ENCODE measurements at regions not wholly inside any gene's neighbourhood (a gene's known extent, or its start where the extent isn't known, plus 50 kb on each side); places are given as distances from the start of the nearest gene placed in this dataset.

DNA sequence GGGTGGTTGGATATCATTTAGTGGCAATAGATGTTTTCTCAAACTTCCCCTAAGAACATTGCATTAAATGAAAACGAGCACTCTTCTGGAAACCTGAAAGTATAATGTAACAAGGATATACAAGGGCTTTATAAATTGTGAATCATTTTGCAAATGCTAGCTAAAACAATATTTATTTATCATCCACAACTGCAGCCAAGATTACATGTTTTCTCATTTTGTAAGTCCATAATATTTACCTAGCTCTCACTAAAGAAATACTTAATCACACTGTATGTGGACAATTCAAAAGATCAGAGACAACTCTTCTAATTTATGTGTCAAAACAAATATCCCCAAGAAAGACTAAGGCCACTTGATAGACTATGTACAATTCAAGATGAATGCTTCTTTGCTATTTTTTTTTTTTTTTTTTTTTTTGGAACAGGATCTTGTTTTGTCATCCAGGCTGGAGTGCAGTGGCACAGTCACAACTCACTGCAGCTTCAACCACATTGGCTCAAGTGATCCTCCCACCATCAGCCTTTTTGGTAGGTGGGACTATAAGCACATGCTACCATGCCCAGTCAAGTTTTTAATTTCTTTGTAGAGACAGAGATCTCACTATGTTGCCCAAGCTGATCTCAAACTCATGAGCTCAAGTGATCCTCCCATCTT, 427.7 kb upstream of the THBS1 start:
- no peak for DNase-seq (ENCODE audit: low spot score)

DNA sequence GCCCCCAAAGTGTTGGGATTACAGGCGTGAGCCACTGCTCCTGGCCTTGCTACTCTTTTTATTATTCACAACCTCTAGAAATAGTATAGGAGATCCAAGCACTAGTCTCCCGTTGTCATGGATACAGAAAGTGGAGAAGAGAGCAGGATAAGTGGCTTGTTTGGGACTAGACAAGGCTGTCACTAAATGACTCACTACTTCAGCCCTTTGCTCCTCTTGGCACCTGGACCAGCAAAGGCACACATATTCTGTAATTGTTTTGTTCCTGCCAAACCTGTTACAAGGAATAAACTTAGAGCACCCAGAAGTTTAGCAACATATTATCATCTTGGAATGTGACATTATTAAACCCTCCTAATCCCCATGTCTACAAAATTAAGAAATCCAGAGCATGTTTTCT, 427.2 kb upstream of the THBS1 start:
- no peak for DNase-seq (ENCODE audit: low spot score)

DNA sequence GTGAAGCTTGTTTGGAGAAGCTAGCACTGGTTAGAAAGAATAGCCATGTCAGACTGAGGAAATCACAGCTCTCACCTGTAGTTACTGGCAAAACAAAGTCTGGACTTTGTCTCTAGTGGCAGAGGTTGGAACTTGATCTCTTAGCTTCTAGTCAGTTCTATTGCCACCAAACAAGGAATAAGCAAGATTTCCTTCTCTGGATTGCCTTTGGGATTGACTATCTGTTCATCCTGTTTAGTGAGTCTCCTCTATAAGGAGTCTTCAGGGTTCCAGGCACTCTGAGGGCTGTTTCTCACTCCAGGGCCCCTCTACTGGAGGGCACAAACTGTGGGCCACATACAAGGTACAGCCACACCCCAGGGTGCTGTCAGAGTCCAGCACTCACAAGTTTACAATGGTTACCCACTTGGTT, 426.6 kb upstream of the THBS1 start:
- DNase-seq (ENCODE audit: low spot score) = no peak

DNA sequence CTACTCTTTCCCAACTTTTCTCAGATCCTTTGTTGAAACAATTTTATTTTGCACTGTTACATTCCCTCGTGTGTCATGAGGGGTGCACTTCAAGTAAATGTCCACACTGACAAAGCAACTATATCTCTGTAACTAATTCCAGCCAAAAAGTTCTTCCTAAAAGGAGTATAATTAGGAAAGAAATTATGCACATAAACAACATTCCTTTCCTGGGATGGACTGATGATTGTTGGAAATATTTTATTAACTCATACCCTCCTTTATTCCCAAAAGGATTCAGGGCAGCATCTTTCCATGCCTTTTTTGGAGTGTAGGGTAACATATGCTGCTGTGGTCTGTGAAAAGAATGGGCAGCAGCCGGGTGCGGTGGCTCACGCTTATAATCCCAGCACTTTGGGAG, 426.1 kb upstream of the THBS1 start:
- no peak for DNase-seq (ENCODE audit: low spot score)

DNA sequence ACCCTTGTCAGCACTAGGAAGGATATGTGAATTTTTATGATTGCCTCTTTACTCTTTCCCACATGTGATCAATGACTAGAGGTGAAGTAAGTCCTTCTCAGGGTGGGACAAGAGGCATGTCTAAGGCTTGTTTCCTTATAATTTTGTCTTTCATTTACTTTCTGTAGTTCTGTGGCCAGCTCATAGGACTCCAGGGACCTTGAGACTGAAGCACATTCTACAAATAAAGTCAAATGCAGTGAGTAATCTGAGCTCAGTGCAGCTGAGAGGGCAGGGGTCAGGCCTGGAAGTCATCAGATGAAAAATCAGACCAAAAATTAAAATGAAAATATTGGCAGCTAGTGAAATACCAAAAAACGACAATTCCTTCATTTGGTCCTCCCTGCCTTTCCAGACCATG, 424.7 kb upstream of the THBS1 start:
- no peak for DNase-seq (ENCODE audit: low spot score)

DNA sequence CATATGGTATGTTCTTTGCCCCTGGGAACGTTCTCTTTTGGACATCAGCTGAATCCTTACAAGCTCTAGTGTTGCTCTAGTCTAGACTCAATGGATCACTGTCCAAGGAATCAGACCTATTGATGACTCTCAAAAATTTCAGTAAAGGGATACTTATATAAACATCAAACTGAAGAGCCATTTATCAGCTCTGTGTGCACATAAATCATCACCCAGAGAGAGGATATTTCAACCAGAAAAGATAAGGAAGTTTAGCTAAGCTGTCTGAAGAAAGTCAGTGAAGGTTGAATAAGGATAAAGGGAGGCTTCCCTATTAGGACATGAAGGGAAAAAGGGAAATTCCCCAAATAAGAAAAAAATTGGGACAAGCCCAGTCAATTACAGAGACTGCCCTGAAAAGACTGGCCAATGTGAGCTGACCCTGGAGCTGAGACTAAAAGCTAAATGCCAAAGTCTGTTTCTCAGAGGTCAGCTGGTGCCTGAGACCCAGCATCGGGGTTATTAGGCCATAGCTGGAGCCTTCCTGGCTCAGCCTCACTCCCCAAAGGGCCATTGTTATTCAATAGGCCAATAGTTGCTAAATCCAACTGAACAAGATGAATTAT, 424.1 kb upstream of the THBS1 start:
- no peak for DNase-seq (ENCODE audit: low spot score)

DNA sequence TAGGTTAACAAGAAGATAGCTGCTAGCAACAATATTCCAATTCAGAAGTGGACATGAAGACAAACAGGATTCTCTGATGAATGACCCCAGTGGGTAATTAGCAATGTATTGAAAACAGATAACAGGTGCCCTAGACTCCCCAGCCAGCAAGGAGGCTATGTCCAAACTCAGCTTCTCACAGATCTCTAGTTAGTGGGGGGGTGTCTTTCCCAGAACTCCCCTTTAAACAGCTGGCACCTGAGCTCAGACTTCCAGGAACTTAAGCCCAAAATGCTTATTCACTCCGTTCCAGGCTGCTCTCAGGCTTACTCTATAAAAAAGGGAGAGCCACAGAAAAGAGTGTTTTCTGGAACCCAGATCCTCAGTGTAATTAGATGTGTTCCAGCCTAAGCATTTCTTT, 423.0 kb upstream of the THBS1 start:
- DNase-seq (ENCODE audit: low spot score) = no peak

DNA sequence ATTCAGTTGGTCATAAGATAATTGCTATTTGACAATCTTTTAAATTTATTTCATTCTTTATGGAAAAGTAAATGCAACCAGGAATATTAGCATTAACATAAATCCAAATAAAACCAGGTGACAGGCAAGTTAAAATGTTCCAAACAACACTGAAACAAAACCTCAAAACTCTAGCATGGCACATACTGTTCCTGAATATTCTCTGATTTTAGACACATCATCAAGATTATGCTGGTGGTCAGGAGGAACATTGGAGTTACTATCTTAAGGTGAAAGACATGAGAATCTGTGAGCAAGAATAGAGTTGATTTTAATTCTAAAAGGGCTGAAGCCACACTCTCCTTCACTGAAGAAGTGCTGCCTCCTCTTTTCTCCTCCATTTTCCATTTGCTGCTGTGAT, 421.0 kb upstream of the THBS1 start:
- no peak for DNase-seq (ENCODE audit: low spot score)

DNA sequence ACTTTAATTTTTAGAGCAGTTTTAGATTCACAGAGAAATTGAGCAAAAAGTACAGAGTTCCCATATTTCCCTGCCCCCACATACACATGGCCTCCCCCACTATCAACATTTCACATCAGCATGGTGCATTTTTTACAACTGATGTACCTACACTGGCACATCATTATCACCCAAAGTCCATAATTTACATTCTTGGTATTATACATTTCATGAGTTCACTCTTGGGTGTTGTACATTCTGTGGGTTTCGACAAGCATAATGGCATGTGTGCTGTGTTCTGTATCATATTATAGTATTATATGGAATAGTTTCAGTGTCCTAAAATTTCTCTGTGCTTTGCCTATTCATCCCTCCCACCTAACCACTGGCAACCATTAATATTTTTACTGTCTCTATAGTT, 419.8 kb upstream of the THBS1 start:
- DNase-seq (ENCODE audit: low spot score) = no peak

DNA sequence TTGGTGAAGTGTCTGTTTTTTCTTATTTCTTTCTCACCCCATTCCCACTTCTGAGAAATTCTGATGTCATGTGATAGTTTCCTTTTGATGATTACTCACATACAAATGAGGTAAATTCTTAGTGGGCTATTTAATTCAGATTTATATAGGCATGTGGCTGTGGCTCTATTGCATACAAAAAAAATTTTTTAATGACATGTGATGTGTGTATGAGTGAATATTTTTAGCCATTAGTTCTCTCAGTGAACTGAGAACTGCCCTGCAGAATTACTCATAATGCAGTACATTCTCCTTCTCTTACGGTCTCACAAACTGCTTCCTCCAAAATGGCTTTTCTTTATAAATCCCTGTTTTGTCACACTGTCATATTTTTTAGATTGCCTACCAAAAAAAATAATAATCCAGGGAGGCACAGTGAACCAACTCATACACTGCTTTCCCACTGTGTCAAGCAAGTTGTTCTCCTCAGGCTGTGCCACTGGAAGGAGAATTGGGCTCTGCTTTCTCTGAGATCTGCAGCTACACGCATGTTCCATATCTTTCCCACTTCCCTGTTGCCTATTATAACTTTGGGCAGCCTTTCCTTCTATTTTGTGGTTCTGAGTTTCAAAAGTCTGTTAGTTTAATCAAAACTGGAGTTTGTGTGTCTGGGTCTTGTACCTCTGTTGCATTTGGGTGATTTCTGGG, 415.7 kb upstream of the THBS1 start:
- no peak for DNase-seq (ENCODE audit: low spot score)

DNA sequence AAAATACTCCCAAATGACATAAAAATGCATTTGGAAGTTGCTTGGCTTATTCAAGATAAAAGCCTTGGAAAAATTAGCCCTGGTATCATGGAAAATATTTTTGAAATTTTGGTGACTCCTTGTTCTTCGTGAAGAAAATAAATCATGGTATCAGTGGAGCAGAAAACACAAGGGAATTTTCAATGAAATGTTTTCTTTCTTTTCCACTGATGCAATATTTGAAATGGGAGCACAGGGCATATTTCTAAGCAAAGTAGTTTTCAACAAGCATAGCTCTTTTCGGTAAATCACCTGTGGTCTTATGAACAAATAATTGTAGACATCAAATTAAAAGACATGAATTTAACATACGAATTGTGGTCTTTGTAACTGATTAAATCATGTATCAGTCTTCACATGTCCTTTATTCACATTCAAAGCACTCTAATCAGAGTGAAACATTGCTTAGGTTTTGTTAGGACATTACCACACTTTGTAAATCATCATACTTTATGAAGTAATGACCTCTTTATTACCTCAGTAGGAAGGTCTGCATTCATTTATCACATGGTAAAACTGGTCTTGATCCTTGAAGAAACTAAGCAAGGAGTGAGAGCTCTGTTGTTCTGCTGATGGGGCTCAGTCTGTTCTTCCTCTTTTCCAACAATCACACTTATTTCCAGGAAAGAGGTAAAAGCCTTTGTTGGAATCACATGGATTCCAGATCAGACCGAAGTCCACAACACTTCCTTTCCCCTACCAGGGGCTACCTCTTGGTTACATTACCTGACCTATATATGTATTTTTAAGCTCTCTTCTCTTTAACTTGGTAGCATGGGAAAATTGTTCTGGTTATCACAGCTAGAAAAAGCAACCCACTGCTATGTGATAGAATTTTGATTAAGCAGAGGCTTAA, 413.5 kb upstream of the THBS1 start:
- DNase-seq (ENCODE audit: low spot score) = no peak

DNA sequence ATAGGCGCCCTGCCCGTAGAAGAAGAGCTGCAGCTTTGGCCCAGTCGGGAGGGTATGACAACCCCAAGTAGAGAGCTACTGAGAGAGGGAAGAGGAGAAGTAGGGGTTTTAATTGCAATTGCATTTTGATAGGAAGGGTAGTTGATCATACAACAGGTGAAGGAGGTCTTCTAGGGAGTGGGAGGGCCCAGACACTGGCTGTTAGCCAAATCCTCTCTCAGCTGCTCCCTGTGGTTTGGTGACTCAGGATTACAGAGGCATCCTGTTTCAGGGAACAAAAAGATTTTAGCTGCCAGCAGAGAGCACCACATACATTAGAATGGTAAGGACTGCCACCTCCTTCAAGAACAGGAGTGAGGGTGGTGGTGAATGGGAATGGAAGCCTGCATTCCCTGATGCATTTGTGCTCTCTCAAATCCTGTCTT, 408.9 kb upstream of the THBS1 start:
- no peak for DNase-seq (ENCODE audit: low spot score)

DNA sequence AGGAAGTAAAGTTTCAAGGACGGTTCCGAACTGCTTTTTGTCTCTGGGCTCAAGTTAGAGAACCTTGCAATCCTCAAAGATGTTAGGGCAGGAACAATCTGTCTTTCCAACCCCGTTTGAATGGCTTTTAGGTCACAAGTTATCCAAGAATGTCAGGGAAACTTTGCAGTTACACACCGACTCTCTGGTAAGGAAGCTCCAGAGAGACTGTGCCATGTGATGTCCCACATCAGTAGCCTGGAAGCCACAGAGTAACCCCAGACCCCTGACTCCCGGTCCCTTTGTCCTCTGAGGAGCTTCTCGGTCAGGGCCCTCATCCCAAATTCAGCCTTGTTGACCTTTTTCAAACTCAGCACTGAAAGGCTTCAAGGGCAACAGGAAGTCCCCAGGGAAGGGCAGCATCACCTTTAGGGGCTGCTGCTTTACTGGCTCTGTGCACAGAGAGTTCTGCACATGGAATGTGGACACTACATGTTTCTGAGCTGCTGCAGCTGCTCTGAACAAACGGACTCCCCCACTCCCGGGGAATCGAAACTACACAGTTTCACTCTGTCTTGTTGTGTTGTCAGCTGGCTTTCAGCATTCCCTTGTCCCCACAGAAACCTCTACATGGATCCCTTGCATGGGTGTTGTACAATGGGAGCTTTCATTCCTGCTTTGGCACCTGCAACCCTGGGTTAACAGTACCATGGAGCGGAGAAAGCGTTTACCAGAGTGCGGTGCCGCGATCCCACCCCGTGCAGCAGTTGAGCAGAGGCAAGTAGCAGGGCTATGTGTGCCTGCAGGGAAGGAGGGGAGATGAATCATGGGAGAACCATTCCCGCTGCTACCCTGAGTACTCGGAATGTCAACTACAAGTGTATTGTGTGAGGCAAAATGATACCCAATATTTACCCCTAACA, 408.2 kb upstream of the THBS1 start:
- no peak for DNase-seq (ENCODE audit: low spot score)

DNA sequence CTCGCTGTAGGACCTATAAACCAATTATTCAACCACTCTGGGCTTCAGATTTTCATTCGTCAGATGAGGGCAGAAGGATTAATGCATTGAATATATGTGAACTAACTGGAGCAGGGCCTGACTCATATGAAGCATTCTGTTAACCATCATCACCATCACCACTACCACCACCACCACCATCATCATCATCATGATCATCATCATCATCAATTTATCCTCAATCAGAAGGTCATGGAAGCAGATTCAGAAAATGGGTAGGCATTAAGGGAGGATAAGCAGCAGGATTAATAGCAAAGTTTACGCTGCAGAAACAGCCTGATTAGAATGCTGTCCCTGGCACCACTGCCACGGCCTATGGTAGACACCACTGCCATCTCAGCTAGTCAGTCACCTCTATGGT, 407.5 kb upstream of the THBS1 start:
- DNase-seq (ENCODE audit: low spot score) = no peak

DNA sequence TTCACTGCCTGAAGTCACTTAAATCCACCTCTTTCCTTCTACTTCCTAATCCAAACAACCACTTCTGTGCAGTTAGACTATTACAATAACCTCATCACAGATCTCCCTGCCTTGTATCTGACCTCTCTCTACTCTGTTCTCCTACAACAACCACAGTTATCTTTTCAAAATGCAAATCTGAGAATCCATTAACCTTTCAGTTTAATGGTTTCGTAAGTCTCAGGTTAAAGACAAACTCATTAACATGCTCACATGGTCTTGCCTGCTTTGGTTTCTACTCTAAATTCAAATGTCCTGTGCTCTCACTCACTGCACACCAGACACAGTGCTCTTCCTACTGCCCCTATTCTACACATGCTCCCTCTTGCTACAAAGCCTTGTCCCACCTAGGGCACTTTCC, 406.5 kb upstream of the THBS1 start:
- no peak for DNase-seq (ENCODE audit: low spot score)

DNA sequence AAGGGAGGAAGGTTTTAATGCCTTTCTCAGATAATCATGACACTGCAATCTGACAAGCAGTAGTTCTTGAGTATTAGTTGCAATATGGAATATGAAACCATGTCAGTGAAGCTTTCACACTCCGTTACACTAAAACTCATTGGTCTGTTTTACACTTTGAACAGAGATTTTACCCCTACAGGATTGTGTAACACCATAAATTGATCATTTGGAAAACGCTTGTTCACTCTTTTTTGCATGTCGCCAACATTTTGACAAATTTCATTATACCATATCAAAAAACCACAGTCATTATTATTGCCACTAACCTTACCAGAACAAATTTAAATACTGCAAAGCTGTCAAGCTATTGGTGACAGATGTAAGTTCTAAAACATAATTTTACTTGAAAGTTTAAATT, 404.8 kb upstream of the THBS1 start:
- DNase-seq (ENCODE audit: low spot score) = no peak

DNA sequence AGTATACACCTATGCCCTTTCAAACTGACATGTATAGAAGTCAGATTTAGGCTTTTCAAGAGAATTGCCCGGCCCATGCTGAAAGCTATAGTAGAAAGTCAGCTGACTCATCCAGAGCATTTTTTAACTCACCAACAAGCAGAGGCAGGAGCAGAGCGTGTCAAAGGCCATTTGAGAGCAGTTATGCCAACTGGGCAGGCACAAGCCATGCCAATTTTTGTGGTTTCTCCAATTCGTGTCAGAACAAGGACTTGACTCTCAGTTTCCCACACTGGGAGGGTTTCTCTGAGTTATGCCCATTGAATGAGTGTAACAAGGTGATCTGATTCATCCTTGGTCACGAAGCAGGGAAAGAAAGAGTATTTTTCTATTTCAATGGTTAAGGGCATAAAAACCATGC, 403.3 kb upstream of the THBS1 start:
- no peak for DNase-seq (ENCODE audit: low spot score)

DNA sequence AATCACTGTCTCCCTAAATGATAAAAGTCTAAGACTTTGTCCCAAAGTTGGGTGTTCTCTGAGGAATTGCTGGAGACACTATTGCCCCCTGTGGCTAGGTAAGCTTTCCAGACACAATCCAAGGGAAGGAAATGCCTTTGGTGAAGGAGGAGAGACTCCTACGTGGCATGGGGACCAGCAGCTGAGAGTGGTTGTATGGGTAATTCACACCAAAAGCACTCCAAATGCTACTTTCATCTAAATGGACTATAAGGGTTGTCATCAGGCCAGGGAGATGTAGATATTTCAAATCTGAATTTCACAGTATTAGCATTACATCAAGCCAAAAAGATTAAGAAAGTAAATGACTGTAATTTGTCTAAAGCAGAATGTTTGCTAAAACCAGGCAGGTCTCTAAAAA, 400.8 kb upstream of the THBS1 start:
- DNase-seq (ENCODE audit: low spot score) = no peak

DNA sequence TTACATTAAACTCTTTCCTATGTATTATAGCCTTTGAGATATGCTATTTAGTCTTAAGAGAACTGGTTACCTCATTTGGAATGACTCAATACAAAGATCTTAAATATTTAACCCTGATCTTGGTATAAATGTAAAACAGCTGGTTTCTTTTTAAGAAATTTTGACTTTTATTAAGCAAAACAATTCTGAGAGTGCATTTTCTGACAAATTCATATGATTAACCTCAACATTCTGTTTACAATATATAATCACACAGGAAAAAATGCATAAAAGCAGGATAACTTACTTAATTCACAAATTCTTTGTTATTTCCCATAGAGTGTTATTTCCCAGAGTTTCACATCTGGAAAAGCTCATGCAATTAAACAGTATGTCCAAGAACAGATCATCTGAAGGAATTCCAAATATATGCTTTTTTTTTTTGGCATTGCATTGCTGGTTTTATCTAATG, 400.4 kb upstream of the THBS1 start:
- DNase-seq (ENCODE audit: low spot score) = no peak

DNA sequence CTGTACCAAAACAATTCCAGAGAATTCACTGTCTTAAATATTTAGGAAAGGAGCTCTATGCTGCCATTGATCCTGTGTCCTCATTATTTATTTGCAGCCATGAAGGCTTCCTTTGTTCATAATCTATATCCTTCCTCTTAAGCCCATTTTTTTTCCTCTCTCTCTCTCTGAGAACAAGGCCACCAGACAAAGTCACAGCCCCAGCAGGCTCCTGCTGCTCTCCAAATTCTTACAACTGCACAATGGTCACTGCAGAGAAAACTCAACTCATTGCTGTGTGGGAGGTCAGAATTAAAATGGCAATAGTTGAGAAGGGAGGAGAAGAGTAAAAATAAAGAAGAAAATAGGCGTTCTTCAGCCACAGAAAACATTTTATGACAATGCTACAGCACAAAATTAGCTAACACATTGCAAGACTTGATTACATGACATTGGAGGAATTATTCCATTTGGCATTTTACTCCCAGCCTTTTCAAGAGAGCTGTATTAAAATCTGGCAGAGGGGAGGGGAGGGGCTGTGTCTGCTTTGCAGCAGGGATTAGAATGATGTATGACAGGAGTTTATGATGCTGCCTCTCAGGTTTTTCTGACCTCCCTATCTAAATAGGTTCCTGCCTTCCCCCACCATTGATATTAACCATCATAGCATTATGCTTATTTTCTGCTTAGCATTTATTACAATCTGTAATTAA, 399.7 kb upstream of the THBS1 start:
- no peak for DNase-seq (ENCODE audit: low spot score)

DNA sequence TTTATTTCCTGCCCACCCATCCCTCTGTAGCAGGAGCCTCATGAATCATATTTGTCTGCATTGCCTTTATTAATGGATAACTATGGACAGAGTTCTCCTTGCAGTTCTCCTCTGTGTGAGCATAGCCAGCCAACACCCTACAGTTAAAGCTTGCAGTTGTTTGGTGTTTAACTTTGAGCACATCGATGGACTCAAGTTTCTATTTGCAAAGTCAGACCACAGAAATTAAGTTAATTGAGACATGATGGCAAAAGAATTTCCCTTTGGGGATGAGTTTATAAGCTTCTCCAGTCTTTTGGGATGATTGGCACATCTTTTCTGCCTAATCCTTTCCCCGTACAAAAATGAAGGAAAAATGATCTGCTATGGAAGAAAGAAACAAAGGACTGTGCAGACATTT, 398.9 kb upstream of the THBS1 start:
- DNase-seq (ENCODE audit: low spot score) = no peak
